K562 (cell line): ENCODE measurements at regions not wholly inside any gene's neighbourhood (a gene's known extent, or its start where the extent isn't known, plus 50 kb on each side); places are given as distances from the start of the nearest gene placed in this dataset.

ENCODE experiments used
- ATAC-seq: fragments of 200-7000 bp; cut with Tn5 transposase; 3 replicates; pipeline ENCODE4 v1.9.1; 2020; ENCODE audit warnings: moderate library complexity
- BruUV-seq: library from RNA; stranded (reverse); fragments of 400-500 nt; replicated peaks from 2 replicates; lab custom pipeline; 2021; lab: Mats Ljungman, UMichigan
- CTCF ChIA-PET: fragments of 300-600 bp; formaldehyde crosslinking; extraction: SDS; loops from one replicate; lab custom pipeline; 2021; ENCODE audit warnings: low intra/inter-chr PET ratio; lab: Yijun Ruan, JAX
- POLR2A ChIA-PET: fragments of 300-600, 350-650 bp; sonication (Branson Sonifier 250); formaldehyde crosslinking; extraction: SDS; loops from one replicate; lab custom pipeline; 2021; ENCODE audit warnings: antibody characterized with exemption, inconsistent platforms; lab: Yijun Ruan, JAX
- DNase-seq, 4 experiments: peaks; one replicate each; pipeline versions ENCODE4 v3.0.0 to v3.0.0-alpha.2; 2011 to 2018; ENCODE audit warnings: low spot score in 3 of 4, mixed read lengths in 3 of 4; ENCODE audit errors: extremely low read depth in 1 of 4
- FAIRE-seq: peaks from 2 replicates; lab custom pipeline; 2011; peaks lifted over from hg19 to GRCh38; lab: Jason Lieb, UNC
- H2AFZ ChIP-seq: 2 replicates; pipeline ENCODE4 v1.6.0; 2011; ENCODE audit warnings: low read depth, low read length, control low read depth, inconsistent platforms
- H3K27ac ChIP-seq: fragments of 200-600 bp; 3 replicates; pipeline ENCODE4 v1.8.0; 2011; ENCODE audit warnings: low read depth, mild to moderate bottlenecking, control low read depth, inconsistent platforms, low read length, moderate library complexity, mixed read lengths; ENCODE audit errors: extremely low read depth
- H3K27me3 ChIP-seq, 2 experiments: fragments of 300-600 bp in 1 of 2; 2 replicates in 1 of 2; 3 replicates in 1 of 2; pipeline versions ENCODE4 v1.6.0 to v1.8.0; 2011; ENCODE audit warnings: inconsistent platforms in 2 of 2, low read length in 2 of 2, mild to moderate bottlenecking in 1 of 2, mixed read lengths in 1 of 2, moderate library complexity in 1 of 2; ENCODE audit not compliant: control insufficient read depth in 2 of 2, insufficient read depth in 2 of 2
- H3K36me3 ChIP-seq: fragments of 300-600 bp; 3 replicates; pipeline ENCODE4 v1.8.0; 2011; ENCODE audit warnings: mild to moderate bottlenecking, low read length, inconsistent platforms; ENCODE audit not compliant: control insufficient read depth, insufficient read depth
- H3K4me1 ChIP-seq, 2 experiments: fragments of 200-600 bp in 1 of 2; replicated peaks in 1 of 2; 2 replicates in 1 of 2; 3 replicates in 1 of 2; pipeline versions ENCODE4 v1.5.1 to v1.8.0; 2011; ENCODE audit warnings: inconsistent platforms in 2 of 2, low read length in 2 of 2, mild to moderate bottlenecking in 1 of 2, mixed read lengths in 1 of 2, moderate library complexity in 1 of 2; ENCODE audit not compliant: control insufficient read depth in 2 of 2, insufficient read depth in 2 of 2
- H3K4me2 ChIP-seq: 2 replicates; pipeline ENCODE4 v1.6.1; 2011; ENCODE audit warnings: low read length, control low read depth, inconsistent platforms, mixed read lengths; ENCODE audit not compliant: insufficient read depth
- H3K4me3 ChIP-seq: fragments of 200-600 bp; sonication (generic), shearing (Covaris generic); 2 replicates; pipeline ENCODE4 v1.5.1; 2016; ENCODE audit warnings: control low read depth, inconsistent platforms
- H3K79me2 ChIP-seq: fragments of 200-600 bp; 3 replicates; pipeline ENCODE4 v1.8.0; 2011; ENCODE audit warnings: low read length, inconsistent platforms; ENCODE audit not compliant: control insufficient read depth, insufficient read depth
- H3K9ac ChIP-seq, 2 experiments: 2 replicates each; pipeline versions ENCODE4 v1.6.0 to v1.6.1; 2011; ENCODE audit warnings: low read depth in 2 of 2, low read length in 2 of 2, control low read depth in 1 of 2, inconsistent platforms in 1 of 2, mild to moderate bottlenecking in 1 of 2, mixed read lengths in 1 of 2; ENCODE audit not compliant: insufficient read depth in 1 of 2
- H3K9me1 ChIP-seq: one replicate; pipeline ENCODE4 v1.6.0; 2011; ENCODE audit warnings: inconsistent platforms, mild to moderate bottlenecking, low read length, moderate library complexity; ENCODE audit not compliant: control insufficient read depth, insufficient read depth
- H3K9me3 ChIP-seq: replicated peaks from 2 replicates; pipeline ENCODE4 v1.5.1; 2011; ENCODE audit warnings: low read depth, low read length, inconsistent platforms; ENCODE audit not compliant: control insufficient read depth, insufficient read depth
- H4K20me1 ChIP-seq: replicated peaks from 2 replicates; pipeline ENCODE4 v1.6.1; 2011; ENCODE audit warnings: low read length, inconsistent platforms, mixed read lengths; ENCODE audit not compliant: control insufficient read depth, insufficient read depth
- CREM ChIP-seq: IDR thresholded peaks from 2 replicates; pipeline ENCODE4 v1.6.1; 2014; ENCODE audit warnings: antibody characterized with exemption, low read depth
- ILK ChIP-seq: fragments of 450-650 bp; IDR thresholded peaks from 2 replicates; pipeline ENCODE4 v1.6.1; 2016; ENCODE audit warnings: missing genetic modification characterization, low read depth, mild to moderate bottlenecking, missing compliant biosample characterization, moderate library complexity, borderline replicate concordance
- JUNB ChIP-seq: fragments of 450-650 bp; formaldehyde crosslinking; conservative IDR thresholded peaks from 2 replicates; pipeline ENCODE4 v1.4.0; 2020; ENCODE audit warnings: mild to moderate bottlenecking
- MEIS2 ChIP-seq: fragments of 450-650 bp; IDR thresholded peaks from 2 replicates; pipeline ENCODE4 v1.6.1; 2014; ENCODE audit warnings: mild to moderate bottlenecking; ENCODE audit not compliant: partially characterized antibody
- RFX1 ChIP-seq: fragments of 450-650 bp; IDR thresholded peaks from 2 replicates; pipeline ENCODE4 v1.6.1; 2016; ENCODE audit warnings: mild to moderate bottlenecking, moderate library complexity
- ZNF316 ChIP-seq: fragments of 450-650 bp; IDR thresholded peaks from 2 replicates; pipeline ENCODE4 v1.6.1; 2016
- ZNF384 ChIP-seq: IDR thresholded peaks from 2 replicates; pipeline ENCODE4 v1.6.1; 2012; ENCODE audit warnings: low read depth, low read length, improper control_type of control experiment
- ZNF699 ChIP-seq: fragments of 250-450 bp; sonication (Bioruptor Pico); IDR thresholded peaks from 2 replicates; pipeline ENCODE4 v1.8.0; 2021; ENCODE audit warnings: mild to moderate bottlenecking, moderate library complexity; ENCODE audit not compliant: insufficient replicate concordance
- ZNF766 ChIP-seq: fragments of 200-800 bp; sonication (Bioruptor generic); conservative IDR thresholded peaks from 2 replicates; pipeline ENCODE4 v1.6.1; 2016; ENCODE audit warnings: missing genetic modification characterization, missing compliant biosample characterization
- WGBS: fragments of 100-300 bp; shearing (Covaris generic); methylation state at CpG from one replicate; pipeline ENCODE4 v1.1.6; 2016; ENCODE audit warnings: low coverage, mixed read lengths; ENCODE audit not compliant: insufficient coverage; ENCODE audit errors: missing lambda C conversion rate; 5-methylcytosine and 5-hydroxymethylcytosine counted together
- in situ Hi-C: fragments of 300-500 bp; cut with MboI; formaldehyde crosslinking; loops from 4 replicates; pipeline ENCODE4 v1.15.0; 2018; ENCODE audit warnings: inconsistent platforms, mixed read lengths
- intact Hi-C: fragments of 100-400 bp; cut with micrococcal nuclease; formaldehyde crosslinking; loops from 2 replicates; pipeline ENCODE4 v1.14.2; 2022

- no peak for TF ChIP-seq ZNF699
- no peak for TF ChIP-seq ZNF384
These were observed 577.8 kb downstream of the RPS29 start (continued) for GRCh38 chr14:49008363-49008762.

GRCh38 chr14:48991141-48991540 is 595.0 kb downstream of the RPS29 start:
- Histone ChIP-seq H3K36me3 (no peaks in the 10 kb centered on the region), H3K4me3 (no peak overlapping the region), H3K27me3 (no peaks in the 10 kb centered on the region), H3K27ac (no peak overlapping the region), H3K9me3 (no peaks in the 10 kb centered on the region), H3K4me2 (no peak overlapping the region), H3K4me1 (no peaks in the 10 kb centered on the region), H4K20me1 (no peaks in the 10 kb centered on the region), H3K9me1 (no peaks in the 10 kb centered on the region), H3K9ac (no peak overlapping the region), H2AFZ (no peak overlapping the region), H3K79me2 (no peaks in the 10 kb centered on the region)
- in situ Hi-C loops (no loop called here), intact Hi-C loops (no loop called here)
- POLR2A ChIA-PET = no interaction called here
- WGBS = 0% methylated on average over 4 of the region's 4 CpGs
- no TSS peak for BruUV-seq
- DNase-seq = no peak
- CTCF ChIA-PET = no interaction called here
- no peak for FAIRE-seq
- TF ChIP-seq RFX1 = peak; percentile 43; the same call in 1 of the 2 replicates
- TF ChIP-seq JUNB (CRISPR knock-in tag) = no peak
- no peak for TF ChIP-seq ZNF766 (CRISPR knock-in tag)
- no peak for ATAC-seq

- intact Hi-C loops = no loop called here
- Histone ChIP-seq H3K4me3 (no peak overlapping the region), H3K9me1 (no peaks in the 10 kb centered on the region), H3K4me2 (no peak overlapping the region), H2AFZ (no peak overlapping the region), H3K36me3 (no peaks in the 10 kb centered on the region), H3K9me3 (no peaks in the 10 kb centered on the region), H3K27ac (no peak overlapping the region), H3K9ac (no peak overlapping the region), H3K4me1 (no peaks in the 10 kb centered on the region), H3K27me3 (no peaks in the 10 kb centered on the region), H3K79me2 (no peaks in the 10 kb centered on the region), H4K20me1 (no peaks in the 10 kb centered on the region)
- ChIA-PET CTCF (no interaction called here), POLR2A (no interaction called here)
- no peak for DNase-seq
- FAIRE-seq = no peak
- 0% methylated on average over 6 of the region's 6 CpGs for WGBS
- BruUV-seq = no TSS peak
- in situ Hi-C loops = no loop called here
- TF ChIP-seq CREM (no peak), ILK (tag) (no peak), ZNF316 (no peak), MEIS2 (peak; percentile 48)
- no peak for ATAC-seq
These were observed 602.8 kb downstream of the RPS29 start for GRCh38 chr14:48983351-48983888.
